Astrocyte (in vitro differentiated cells and primary cell): ENCODE measurements at regions not wholly inside any gene's neighbourhood (a gene's known extent, or its start where the extent isn't known, plus 50 kb on each side); places are given as distances from the start of the nearest gene placed in this dataset.

Experiments used
- EZH2 ChIP-seq: IDR thresholded peaks from 2 replicates; pipeline ENCODE4 v1.6.1; 2012; ENCODE audit warnings: mild to moderate bottlenecking, low read length, inconsistent platforms; ENCODE audit not compliant: insufficient read depth
- TF ChIP-seq, protein P1 (sequence below): IDR thresholded peaks from 2 replicates; pipeline ENCODE4 v1.5.1; 2011; ENCODE audit warnings: low read depth, mild to moderate bottlenecking, inconsistent platforms, low read length, moderate library complexity; ENCODE audit not compliant: insufficient read depth

DNA sequence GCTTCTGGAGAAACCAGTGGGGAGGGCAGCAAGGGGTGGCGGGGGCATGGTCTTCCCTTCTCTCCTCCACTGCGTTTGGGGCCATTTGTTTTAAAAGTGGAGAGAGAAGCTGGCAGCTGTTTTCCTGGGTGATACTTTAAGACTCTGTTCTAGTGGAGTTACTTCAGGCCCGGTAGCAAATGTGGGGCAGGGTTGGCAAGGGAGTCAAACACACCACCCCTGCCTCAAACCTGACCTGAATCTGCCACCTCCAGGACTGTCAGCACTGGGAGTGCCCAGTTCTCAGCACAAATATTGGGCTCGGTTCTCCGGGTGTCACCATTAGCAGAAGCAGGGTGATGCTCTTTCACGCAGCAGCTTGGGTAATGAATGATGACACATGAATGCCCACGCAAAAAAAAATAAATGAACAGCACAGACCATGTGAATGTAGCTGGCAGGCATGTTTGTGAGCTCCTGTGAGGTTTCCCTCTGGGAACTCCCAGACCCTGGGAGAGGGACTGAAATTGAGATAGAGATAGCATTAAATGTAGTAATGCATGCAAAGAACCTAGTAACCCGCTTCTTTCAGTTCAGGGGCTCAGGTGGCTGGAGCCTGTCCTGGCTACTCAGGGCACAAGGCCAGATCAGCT, 424.0 kb downstream of the MCTP2 start:
- TF ChIP-seq, protein P1, sequence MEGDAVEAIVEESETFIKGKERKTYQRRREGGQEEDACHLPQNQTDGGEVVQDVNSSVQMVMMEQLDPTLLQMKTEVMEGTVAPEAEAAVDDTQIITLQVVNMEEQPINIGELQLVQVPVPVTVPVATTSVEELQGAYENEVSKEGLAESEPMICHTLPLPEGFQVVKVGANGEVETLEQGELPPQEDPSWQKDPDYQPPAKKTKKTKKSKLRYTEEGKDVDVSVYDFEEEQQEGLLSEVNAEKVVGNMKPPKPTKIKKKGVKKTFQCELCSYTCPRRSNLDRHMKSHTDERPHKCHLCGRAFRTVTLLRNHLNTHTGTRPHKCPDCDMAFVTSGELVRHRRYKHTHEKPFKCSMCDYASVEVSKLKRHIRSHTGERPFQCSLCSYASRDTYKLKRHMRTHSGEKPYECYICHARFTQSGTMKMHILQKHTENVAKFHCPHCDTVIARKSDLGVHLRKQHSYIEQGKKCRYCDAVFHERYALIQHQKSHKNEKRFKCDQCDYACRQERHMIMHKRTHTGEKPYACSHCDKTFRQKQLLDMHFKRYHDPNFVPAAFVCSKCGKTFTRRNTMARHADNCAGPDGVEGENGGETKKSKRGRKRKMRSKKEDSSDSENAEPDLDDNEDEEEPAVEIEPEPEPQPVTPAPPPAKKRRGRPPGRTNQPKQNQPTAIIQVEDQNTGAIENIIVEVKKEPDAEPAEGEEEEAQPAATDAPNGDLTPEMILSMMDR, result no peak
- no peak for TF ChIP-seq EZH2
